Upper lobe of left lung (tissue), 4 donors: ENCODE measurements at regions not wholly inside any gene's neighbourhood (a gene's known extent, or its start where the extent isn't known, plus 50 kb on each side); places are given as distances from the start of the nearest gene placed in this dataset.

Source experiments
- CTCF ChIP-seq, 6 experiments: fragments of 450-650 bp in 4 of 6; fragments of 200-600 bp in 2 of 6; sonication (generic) in 2 of 6; IDR thresholded peaks; one replicate each; pipeline ENCODE4 v1.5.1; 2016 to 2019; ENCODE audit warnings: antibody characterized with exemption in 6 of 6
- EP300 ChIP-seq, 4 donors: sonication (generic); formaldehyde crosslinking; IDR thresholded peaks; one replicate each; pipeline ENCODE4 v1.5.1; 2017; ENCODE audit warnings: antibody characterized with exemption in 4 of 4, control low read depth in 2 of 4
- POLR2AphosphoS5 ChIP-seq, 2 donors: sonication (generic); formaldehyde crosslinking; IDR thresholded peaks; one replicate each; pipeline ENCODE4 v1.5.1; 2017; ENCODE audit warnings: antibody characterized with exemption in 2 of 2

- TF ChIP-seq CTCF (IDR thresholded peaks at IDR 0.05) = no peak
- TF ChIP-seq EP300 (IDR thresholded peaks at IDR 0.05) = no peak
- no peak for TF ChIP-seq POLR2AphosphoS5 (IDR thresholded peaks at IDR 0.05)
Observed at GRCh38 chr22:26992556-26992955, 335.2 kb downstream of the MIAT start.
